ENCODE measurements at regions not wholly inside any gene's neighbourhood (a gene's known extent, or its start where the extent isn't known, plus 50 kb on each side); places are given as distances from the start of the nearest gene placed in this dataset.

DNA sequence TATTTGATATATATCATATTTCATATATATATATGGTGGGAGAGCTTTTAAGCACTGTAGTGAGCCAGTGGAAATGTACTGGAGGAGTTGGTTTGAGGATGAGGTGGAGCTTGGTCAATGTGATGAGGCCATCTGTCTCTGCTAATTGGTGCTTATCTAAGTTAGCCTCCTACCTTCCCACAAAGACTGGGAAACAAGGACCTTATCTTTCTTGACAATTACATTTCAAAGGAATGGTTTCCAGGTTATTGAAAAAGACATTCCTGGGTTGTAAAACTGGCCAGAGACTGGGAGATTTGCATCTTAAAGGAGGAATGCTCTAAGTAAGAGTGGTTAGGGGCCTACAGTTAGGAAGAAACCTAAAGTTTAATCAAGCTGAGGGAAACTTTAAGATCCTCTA lies 212.8 kb upstream of the SYT1 start:
- TF ChIP-seq, protein P1, sequence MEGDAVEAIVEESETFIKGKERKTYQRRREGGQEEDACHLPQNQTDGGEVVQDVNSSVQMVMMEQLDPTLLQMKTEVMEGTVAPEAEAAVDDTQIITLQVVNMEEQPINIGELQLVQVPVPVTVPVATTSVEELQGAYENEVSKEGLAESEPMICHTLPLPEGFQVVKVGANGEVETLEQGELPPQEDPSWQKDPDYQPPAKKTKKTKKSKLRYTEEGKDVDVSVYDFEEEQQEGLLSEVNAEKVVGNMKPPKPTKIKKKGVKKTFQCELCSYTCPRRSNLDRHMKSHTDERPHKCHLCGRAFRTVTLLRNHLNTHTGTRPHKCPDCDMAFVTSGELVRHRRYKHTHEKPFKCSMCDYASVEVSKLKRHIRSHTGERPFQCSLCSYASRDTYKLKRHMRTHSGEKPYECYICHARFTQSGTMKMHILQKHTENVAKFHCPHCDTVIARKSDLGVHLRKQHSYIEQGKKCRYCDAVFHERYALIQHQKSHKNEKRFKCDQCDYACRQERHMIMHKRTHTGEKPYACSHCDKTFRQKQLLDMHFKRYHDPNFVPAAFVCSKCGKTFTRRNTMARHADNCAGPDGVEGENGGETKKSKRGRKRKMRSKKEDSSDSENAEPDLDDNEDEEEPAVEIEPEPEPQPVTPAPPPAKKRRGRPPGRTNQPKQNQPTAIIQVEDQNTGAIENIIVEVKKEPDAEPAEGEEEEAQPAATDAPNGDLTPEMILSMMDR (IDR thresholded peaks at IDR 0.05) = no peak
- no peak for TF ChIP-seq ZFX (IDR thresholded peaks at IDR 0.05; ENCODE audit: borderline replicate concordance)

All from 22Rv1 (cell line).